Neural cell (in vitro differentiated cells): ENCODE measurements at regions not wholly inside any gene's neighbourhood (a gene's known extent, or its start where the extent isn't known, plus 50 kb on each side); places are given as distances from the start of the nearest gene placed in this dataset.

Experiments used
- H2AFZ ChIP-seq: fragments of 200-600, 300-800 bp; sonication (generic), shearing (Covaris generic); 2 replicates; pipeline ENCODE4 v1.6.0; 2014; ENCODE audit warnings: low read depth, mild to moderate bottlenecking, antibody characterized with exemption, low read length, moderate library complexity
- H3F3A ChIP-seq: fragments of 200-600 bp; shearing (Covaris generic); 2 replicates; pipeline ENCODE4 v1.6.1; 2016; ENCODE audit warnings: mild to moderate bottlenecking, moderate library complexity, mixed read lengths, antibody characterized with exemption, low read length; ENCODE audit not compliant: insufficient read depth, poor library complexity, severe bottlenecking
- H3K27ac ChIP-seq: fragments of 200-600, 300-800 bp; sonication (generic), shearing (Covaris generic); 2 replicates; pipeline ENCODE4 v1.5.1; 2014; ENCODE audit warnings: mild to moderate bottlenecking, low read length, moderate library complexity
- H3K27me3 ChIP-seq: fragments of 300-800, 200-600 bp; sonication (generic), shearing (Covaris generic); 2 replicates; pipeline ENCODE4 v1.6.0; 2014; ENCODE audit warnings: mild to moderate bottlenecking, low read depth, low read length, moderate library complexity; ENCODE audit not compliant: insufficient read depth
- H3K36me3 ChIP-seq: fragments of 300-800, 200-600 bp; sonication (generic), shearing (Covaris generic); 2 replicates; pipeline ENCODE4 v1.5.1; 2014; ENCODE audit warnings: mild to moderate bottlenecking, antibody characterized with exemption, low read length, moderate library complexity; ENCODE audit not compliant: insufficient read depth
- H3K4me2 ChIP-seq: fragments of 300-800, 200-600 bp; sonication (generic), shearing (Covaris generic); 2 replicates; pipeline ENCODE4 v1.6.0; 2014; ENCODE audit warnings: mild to moderate bottlenecking, low read length
- H3K4me3 ChIP-seq: fragments of 300-800, 200-600 bp; sonication (generic), shearing (Covaris generic); 2 replicates; pipeline ENCODE4 v1.5.1; 2014; ENCODE audit warnings: mild to moderate bottlenecking, low read length, moderate library complexity
- H3K79me2 ChIP-seq: fragments of 200-600 bp; shearing (Covaris generic); replicated peaks from 2 replicates; pipeline ENCODE4 v1.6.0; 2014; ENCODE audit warnings: mild to moderate bottlenecking, low read length, moderate library complexity; ENCODE audit not compliant: insufficient read depth
- H3K9ac ChIP-seq: fragments of 300-800, 200-600 bp; sonication (generic), shearing (Covaris generic); 2 replicates; pipeline ENCODE4 v1.6.1; 2016; ENCODE audit warnings: mild to moderate bottlenecking, low read length, mixed read lengths
- H3K9me2 ChIP-seq: fragments of 200-600 bp; shearing (Covaris generic); 2 replicates; pipeline ENCODE4 v1.6.1; 2016; ENCODE audit warnings: mild to moderate bottlenecking, low read length, mixed read lengths; ENCODE audit not compliant: insufficient read depth
- H3K9me3 ChIP-seq: fragments of 200-600, 300-800 bp; sonication (generic), shearing (Covaris generic); 2 replicates; pipeline ENCODE4 v1.6.1; 2016; ENCODE audit warnings: mild to moderate bottlenecking, mixed run types, low read length, moderate library complexity, mixed read lengths
- H4K20me1 ChIP-seq: fragments of 200-600 bp; shearing (Covaris generic); 2 replicates; pipeline ENCODE4 v1.6.1; 2016; ENCODE audit warnings: mild to moderate bottlenecking, mixed run types; ENCODE audit not compliant: insufficient read depth
- EP300 ChIP-seq: fragments of 450-650 bp; conservative IDR thresholded peaks from 2 replicates; pipeline ENCODE4 v1.6.1; 2014; ENCODE audit warnings: antibody characterized with exemption, mild to moderate bottlenecking, moderate library complexity; ENCODE audit not compliant: poor library complexity, severe bottlenecking
- EZH2 ChIP-seq: fragments of 200-600, 300-800 bp; shearing (Covaris generic), sonication (generic); IDR thresholded peaks from 2 replicates; pipeline ENCODE4 v1.6.1; 2014; ENCODE audit warnings: antibody characterized with exemption, low read length, borderline replicate concordance, mild to moderate bottlenecking; ENCODE audit not compliant: insufficient read depth, poor library complexity, severe bottlenecking
- MXI1 ChIP-seq: fragments of 450-650 bp; conservative IDR thresholded peaks from 2 replicates; pipeline ENCODE4 v1.6.1; 2014; ENCODE audit warnings: antibody characterized with exemption, mild to moderate bottlenecking; ENCODE audit not compliant: poor library complexity, severe bottlenecking
- POLR2AphosphoS5 ChIP-seq: IDR thresholded peaks from 2 replicates; pipeline ENCODE4 v1.6.1; 2012
- RAD21 ChIP-seq: fragments of 450-650 bp; conservative IDR thresholded peaks from 2 replicates; pipeline ENCODE4 v1.6.1; 2014; ENCODE audit warnings: antibody characterized with exemption, mild to moderate bottlenecking, moderate library complexity
- SMC3 ChIP-seq: fragments of 450-650 bp; conservative IDR thresholded peaks from 2 replicates; pipeline ENCODE4 v1.6.1; 2014; ENCODE audit warnings: antibody characterized with exemption, mild to moderate bottlenecking, moderate library complexity; ENCODE audit not compliant: poor library complexity
- TAF1 ChIP-seq: IDR thresholded peaks from 2 replicates; pipeline ENCODE4 v1.6.1; 2012; ENCODE audit warnings: low read depth
- TF ChIP-seq, protein P1 (sequence below): IDR thresholded peaks from 2 replicates; pipeline ENCODE4 v1.6.1; 2012; ENCODE audit warnings: borderline replicate concordance
- TF ChIP-seq, protein P2 (sequence below): fragments of 450-650 bp; IDR thresholded peaks from 2 replicates; pipeline ENCODE4 v1.5.1; 2014; ENCODE audit warnings: antibody characterized with exemption, mild to moderate bottlenecking, moderate library complexity; ENCODE audit not compliant: poor library complexity, severe bottlenecking

DNA sequence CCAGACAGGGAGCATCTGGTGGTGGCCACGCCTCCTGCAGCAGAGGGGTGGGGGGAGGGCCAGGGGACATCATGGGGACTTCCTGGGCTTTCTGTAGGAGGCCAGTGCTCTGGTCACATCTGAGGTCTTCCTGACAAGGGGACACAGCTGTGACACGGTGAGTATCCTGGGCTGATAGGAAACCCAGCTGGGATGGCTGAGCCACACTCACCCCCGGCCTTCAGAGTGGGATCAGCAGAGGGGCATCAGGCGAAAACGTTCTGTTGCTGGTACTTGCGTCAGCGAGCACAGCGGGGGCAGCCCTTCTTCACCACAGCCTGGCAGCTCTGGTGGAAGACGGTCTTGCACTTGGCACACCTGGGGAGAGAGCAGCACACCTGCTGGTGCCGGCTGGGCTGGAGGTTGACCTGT is 122.9 kb upstream of the SMURF2 start:
- Histone ChIP-seq H3F3A (no peaks in the 10 kb centered on the region), H3K27ac (no peak overlapping the region), H3K9me3 (no peaks in the 10 kb centered on the region), H3K79me2 (no peaks in the 10 kb centered on the region), H2AFZ (no peak overlapping the region), H3K9me2 (no peaks in the 10 kb centered on the region), H4K20me1 (no peaks in the 10 kb centered on the region), H3K36me3 (peaks cover 5% of the 10 kb centered on the region), H3K27me3 (peaks cover 29% of the 10 kb centered on the region), H3K4me3 (no peak overlapping the region), H3K4me2 (no peak overlapping the region), H3K9ac (no peak overlapping the region)
- TF ChIP-seq SMC3 (no peak), MXI1 (no peak), EP300 (no peak), RAD21 (no peak), EZH2 (no peak), TAF1 (no peak), POLR2AphosphoS5 (no peak)
- TF ChIP-seq, protein P1, sequence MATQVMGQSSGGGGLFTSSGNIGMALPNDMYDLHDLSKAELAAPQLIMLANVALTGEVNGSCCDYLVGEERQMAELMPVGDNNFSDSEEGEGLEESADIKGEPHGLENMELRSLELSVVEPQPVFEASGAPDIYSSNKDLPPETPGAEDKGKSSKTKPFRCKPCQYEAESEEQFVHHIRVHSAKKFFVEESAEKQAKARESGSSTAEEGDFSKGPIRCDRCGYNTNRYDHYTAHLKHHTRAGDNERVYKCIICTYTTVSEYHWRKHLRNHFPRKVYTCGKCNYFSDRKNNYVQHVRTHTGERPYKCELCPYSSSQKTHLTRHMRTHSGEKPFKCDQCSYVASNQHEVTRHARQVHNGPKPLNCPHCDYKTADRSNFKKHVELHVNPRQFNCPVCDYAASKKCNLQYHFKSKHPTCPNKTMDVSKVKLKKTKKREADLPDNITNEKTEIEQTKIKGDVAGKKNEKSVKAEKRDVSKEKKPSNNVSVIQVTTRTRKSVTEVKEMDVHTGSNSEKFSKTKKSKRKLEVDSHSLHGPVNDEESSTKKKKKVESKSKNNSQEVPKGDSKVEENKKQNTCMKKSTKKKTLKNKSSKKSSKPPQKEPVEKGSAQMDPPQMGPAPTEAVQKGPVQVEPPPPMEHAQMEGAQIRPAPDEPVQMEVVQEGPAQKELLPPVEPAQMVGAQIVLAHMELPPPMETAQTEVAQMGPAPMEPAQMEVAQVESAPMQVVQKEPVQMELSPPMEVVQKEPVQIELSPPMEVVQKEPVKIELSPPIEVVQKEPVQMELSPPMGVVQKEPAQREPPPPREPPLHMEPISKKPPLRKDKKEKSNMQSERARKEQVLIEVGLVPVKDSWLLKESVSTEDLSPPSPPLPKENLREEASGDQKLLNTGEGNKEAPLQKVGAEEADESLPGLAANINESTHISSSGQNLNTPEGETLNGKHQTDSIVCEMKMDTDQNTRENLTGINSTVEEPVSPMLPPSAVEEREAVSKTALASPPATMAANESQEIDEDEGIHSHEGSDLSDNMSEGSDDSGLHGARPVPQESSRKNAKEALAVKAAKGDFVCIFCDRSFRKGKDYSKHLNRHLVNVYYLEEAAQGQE = no peak
- TF ChIP-seq, protein P2, sequence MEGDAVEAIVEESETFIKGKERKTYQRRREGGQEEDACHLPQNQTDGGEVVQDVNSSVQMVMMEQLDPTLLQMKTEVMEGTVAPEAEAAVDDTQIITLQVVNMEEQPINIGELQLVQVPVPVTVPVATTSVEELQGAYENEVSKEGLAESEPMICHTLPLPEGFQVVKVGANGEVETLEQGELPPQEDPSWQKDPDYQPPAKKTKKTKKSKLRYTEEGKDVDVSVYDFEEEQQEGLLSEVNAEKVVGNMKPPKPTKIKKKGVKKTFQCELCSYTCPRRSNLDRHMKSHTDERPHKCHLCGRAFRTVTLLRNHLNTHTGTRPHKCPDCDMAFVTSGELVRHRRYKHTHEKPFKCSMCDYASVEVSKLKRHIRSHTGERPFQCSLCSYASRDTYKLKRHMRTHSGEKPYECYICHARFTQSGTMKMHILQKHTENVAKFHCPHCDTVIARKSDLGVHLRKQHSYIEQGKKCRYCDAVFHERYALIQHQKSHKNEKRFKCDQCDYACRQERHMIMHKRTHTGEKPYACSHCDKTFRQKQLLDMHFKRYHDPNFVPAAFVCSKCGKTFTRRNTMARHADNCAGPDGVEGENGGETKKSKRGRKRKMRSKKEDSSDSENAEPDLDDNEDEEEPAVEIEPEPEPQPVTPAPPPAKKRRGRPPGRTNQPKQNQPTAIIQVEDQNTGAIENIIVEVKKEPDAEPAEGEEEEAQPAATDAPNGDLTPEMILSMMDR = no peak

DNA sequence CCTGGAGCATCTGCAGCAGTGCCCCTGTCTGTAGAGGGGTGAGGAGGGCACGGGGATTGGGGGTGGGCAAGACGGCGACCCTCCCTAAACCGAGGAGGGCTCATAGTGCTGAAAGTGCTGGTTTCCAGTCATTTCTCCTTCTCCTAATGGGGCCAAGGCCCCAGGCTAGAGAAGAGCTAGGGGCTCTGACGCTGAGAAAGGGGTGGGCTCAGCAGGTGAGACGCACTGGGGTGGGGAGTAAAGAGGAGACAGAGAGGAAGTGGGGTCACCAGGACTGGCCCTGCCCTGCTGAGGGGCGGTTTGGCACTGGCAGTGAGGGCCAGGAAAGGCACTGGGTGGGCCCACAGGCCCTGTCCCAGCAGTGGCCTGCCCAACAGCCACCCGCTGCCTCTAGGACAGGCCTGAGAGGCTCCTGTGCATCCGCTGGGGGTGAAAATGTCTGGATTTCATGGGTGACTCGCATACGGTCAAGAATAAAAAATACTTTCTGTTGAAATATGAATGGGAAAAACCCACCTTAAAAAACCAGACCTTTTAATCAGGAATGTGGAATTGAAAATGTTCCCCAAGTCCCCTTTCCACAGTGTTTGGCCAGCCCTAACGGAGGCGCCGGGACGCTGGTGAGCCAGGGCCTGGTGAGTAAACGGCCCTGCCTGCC is 122.4 kb upstream of the SMURF2 start:
- no peaks in the 10 kb centered on the region for H3F3A ChIP-seq
- H2AFZ ChIP-seq = no peak overlapping the region
- no peaks in the 10 kb centered on the region for H3K9me3 ChIP-seq
- H3K9ac ChIP-seq = no peak overlapping the region
- no peak overlapping the region for H3K27ac ChIP-seq
- H3K27me3 ChIP-seq = peaks cover 34% of the 10 kb centered on the region
- no peaks in the 10 kb centered on the region for H3K79me2 ChIP-seq
- no peaks in the 10 kb centered on the region for H3K9me2 ChIP-seq
- H4K20me1 ChIP-seq = no peaks in the 10 kb centered on the region
- TF ChIP-seq RAD21 (no peak), MXI1 (no peak), SMC3 (no peak), POLR2AphosphoS5 (no peak), EZH2 (no peak), EP300 (no peak), TAF1 (no peak)
- TF ChIP-seq, protein P2 = no peak
- TF ChIP-seq, protein P1 = no peak
- H3K4me2 ChIP-seq = no peak overlapping the region
- H3K4me3 ChIP-seq = no peak overlapping the region
- peaks cover 5% of the 10 kb centered on the region for H3K36me3 ChIP-seq
